Cerebellar cortex (tissue), 1 donor: ENCODE measurements at regions not wholly inside any gene's neighbourhood (a gene's known extent, or its start where the extent isn't known, plus 50 kb on each side); places are given as distances from the start of the nearest gene placed in this dataset.

ENCODE experiments used
- DNase-seq: peaks from one replicate; pipeline ENCODE4 v3.0.0-alpha.2; 2015; ENCODE audit warnings: low spot score

- DNase-seq, result no peak
These were observed 91.6 kb upstream of the GNPDA2 start for GRCh38 chr4:44817930-44818329.

GRCh38 chr4:44806071-44806470, 79.7 kb upstream of the GNPDA2 start:
- DNase-seq, result no peak

DNA sequence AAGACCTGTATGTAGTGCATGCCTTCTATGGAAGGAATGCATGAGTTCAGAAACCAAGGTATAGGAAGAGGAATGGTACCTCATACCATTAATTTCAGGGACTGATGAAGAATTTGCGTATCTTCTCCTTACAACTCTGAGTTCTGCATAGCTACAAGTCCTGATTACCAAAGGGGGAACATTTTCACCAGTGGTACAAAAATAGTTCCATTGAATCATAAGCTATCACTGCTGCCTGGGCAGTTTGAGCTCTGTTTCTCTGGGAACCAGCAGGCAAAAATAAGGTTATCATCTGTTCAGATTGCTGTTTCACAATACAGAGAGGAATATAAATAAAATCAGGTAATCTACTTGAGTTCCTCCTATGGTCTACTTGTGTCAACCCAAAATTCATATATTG, 77.9 kb upstream of the GNPDA2 start:
- DNase-seq, result no peak

DNA sequence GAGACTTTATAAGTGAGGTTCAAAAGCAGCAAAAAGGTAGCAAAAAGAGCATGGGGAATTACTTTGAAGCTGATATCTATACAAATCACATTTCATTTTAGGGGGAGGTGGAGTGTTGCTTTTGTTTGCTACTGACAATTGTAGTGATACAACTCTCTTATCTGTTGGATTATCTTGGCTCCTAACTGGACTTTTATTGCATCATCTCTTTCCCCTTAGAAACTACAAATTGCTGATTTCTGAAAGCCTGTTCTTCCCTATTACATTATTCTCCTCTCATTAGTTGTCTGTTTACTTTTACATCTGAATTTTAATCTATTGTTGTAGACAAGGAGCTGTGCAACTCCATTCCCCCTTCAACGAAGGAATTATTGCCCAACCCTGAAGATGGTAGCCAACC, 75.0 kb upstream of the GNPDA2 start:
- no peak for DNase-seq

DNA sequence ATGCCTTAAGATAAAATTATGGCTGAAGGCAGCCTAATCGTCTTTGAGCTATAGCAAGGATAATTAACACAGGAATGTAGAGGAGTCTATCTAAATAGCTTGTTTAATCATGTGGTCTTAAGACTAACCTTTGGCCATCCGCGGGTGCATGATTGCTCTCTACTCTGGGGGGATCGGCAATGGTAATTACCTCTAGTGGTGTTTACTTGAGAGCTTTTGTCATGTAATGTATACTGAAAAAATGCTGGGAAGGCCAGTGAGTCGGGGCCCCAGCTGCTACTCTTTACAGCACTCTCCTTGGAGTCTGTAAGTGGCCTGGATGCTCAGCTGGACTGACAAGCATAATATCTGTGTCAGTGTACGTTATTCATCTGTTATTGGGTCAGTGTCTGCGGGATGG, 65.5 kb upstream of the GNPDA2 start:
- no peak for DNase-seq

DNA sequence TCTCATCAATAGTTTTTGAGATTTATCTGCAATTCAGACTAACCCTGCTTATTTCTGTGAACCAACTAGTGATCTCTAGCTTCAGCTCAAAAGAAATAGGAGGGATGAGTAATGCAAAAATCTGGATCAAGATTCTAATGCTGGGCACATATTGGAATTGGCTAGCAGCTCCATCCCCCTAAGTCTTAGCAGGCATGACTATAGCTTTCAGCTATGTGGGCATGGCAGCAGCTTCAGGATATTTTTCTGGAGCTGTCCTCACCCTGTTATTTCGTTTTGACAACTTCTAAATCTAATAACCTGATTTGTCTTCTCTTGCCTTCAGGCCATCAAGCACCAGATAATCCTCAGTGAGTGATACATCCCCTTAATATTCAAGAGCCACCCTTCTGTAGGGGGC, 50.8 kb upstream of the GNPDA2 start:
- DNase-seq, result no peak
